ENCODE measurements at regions not wholly inside any gene's neighbourhood (a gene's known extent, or its start where the extent isn't known, plus 50 kb on each side); places are given as distances from the start of the nearest gene placed in this dataset.

- H3K4me1 Mint-ChIP-seq = no peaks in the 10 kb centered on the region
- no peak overlapping the region for H3K27ac Mint-ChIP-seq (ENCODE audit: unreplicated experiment)
- H3K27me3 Mint-ChIP-seq (ENCODE audit: low read depth) = no peaks in the 10 kb centered on the region
- no peak for DNase-seq (ENCODE audit: low read depth, low spot score)
- no peak overlapping the region for H3K4me3 Mint-ChIP-seq
- H3K9me3 Mint-ChIP-seq = peaks cover 3% of the 10 kb centered on the region
- no peaks in the 10 kb centered on the region for H3K36me3 Mint-ChIP-seq (ENCODE audit: low read depth)
- TF ChIP-seq CTCF (conservative IDR thresholded peaks at IDR 0.05) = no peak
Observed at GRCh38 chr7:41544241-41544640, 158.6 kb downstream of the INHBA start.

DNA sequence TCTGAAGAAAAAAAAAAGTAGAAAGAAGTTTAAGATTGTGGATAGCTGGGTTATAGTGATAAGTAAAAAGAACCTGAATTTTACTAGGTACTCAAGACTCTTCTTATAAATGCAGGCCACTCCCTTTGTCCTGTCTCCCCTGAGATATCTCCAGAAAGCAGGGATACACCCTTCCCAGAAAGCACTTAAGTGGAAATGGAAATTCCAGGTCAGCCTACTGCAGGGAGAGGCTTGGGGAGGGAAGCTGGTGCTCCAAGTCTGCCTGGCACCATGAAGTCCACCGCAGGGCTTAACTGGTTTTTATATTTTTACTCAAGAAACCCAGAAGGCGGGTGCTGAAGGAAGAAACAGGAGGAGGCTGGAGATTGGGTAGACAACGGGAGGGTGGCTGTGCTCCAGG, 162.3 kb downstream of the INHBA start:
- Mint-ChIP-seq H3K36me3 (ENCODE audit: low read depth) (no peaks in the 10 kb centered on the region), H3K4me3 (no peak overlapping the region), H3K4me1 (no peaks in the 10 kb centered on the region), H3K27ac (ENCODE audit: unreplicated experiment) (no peak overlapping the region), H3K9me3 (peaks cover 3% of the 10 kb centered on the region), H3K27me3 (ENCODE audit: low read depth) (no peaks in the 10 kb centered on the region)
- DNase-seq (ENCODE audit: low read depth, low spot score) = no peak
- TF ChIP-seq CTCF (conservative IDR thresholded peaks at IDR 0.05) = no peak

DNA sequence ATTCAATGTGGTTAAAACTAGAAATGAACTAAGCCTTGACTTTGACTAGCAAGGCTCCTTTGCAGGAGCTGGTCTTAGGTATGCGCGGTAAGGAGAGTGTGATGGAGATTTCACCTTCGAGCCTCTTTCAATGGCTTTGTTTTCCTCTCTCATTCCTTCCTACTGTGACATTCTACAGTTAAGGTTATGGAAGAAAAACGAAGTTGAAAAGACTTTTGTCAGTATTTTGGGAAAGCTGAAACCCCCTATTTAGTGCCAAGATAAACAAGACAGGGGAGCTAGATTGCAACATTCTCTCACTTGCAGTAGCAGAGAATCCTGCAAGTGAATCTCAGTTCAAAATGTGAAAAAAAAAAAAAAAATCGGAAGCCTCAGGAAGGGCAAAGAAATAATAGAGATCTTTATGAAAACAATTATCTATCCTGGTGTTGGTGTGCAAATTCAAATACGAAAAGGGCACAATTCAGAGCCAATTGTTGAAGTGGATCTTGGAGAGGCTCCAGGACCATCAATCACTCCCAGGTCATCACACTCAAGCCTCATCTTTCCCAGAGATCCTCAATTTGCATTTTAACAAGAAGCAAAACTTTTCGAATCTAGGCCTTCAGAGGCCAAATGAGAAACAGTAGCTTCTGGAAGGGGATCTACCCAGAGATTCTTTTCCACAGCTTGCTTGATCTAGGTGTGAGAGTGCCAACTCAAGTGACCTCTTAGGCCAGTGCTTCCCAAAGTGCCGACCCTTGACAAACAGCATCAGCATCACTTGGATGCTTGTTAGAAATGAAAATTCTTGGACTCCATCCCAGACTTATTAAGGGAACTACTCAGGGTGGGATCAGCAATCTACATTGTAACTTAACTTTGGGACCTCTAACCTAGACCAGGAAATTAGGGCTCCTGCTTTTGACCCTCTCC, 163.8 kb downstream of the INHBA start:
- Mint-ChIP-seq H3K4me1 (no peaks in the 10 kb centered on the region), H3K4me3 (no peak overlapping the region), H3K36me3 (ENCODE audit: low read depth) (no peaks in the 10 kb centered on the region), H3K9me3 (peaks cover 3% of the 10 kb centered on the region), H3K27ac (ENCODE audit: unreplicated experiment) (no peak overlapping the region), H3K27me3 (ENCODE audit: low read depth) (no peaks in the 10 kb centered on the region)
- no peak for DNase-seq (ENCODE audit: low read depth, low spot score)
- no peak for TF ChIP-seq CTCF (conservative IDR thresholded peaks at IDR 0.05)

DNA sequence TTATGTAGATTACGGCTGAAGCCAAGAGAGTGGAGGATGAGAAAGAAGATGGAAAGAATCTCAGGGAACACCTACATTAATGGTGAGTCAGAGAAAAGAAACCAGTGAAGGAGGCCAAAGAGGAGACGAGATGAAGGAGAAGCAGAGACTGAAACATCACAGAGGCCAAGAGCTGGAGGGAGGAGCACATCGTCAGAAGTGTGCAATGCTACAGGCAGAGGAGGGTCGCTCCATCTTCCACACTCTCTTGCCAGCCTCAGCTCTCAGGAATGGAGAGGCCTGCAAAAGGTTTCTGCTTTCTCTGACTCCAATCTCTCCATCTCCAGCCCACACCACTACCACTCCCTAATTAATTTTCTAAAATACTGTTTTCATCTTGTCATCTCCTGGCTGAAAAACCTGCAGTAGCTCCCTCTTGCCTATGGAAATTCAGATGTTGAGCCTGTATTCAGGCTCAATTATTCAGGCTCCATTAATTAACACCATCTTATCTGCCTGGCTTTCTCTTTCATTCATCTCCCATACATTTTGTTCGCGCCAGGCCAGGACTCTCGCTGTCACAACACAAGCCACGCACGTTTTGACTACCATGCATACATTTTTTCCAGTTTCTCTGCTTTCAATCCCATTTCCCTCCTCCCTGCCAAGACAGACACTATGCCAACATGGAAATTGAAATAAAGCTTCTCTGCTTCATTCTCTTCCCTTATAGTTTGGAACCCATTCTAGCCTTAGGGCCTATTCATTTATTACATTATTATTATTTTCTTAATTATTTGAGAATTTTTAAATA, 165.8 kb downstream of the INHBA start:
- peaks cover 5% of the 10 kb centered on the region for H3K9me3 Mint-ChIP-seq
- H3K4me1 Mint-ChIP-seq = no peaks in the 10 kb centered on the region
- no peak overlapping the region for H3K27ac Mint-ChIP-seq (ENCODE audit: unreplicated experiment)
- TF ChIP-seq CTCF (conservative IDR thresholded peaks at IDR 0.05) = no peak
- no peak overlapping the region for H3K4me3 Mint-ChIP-seq
- peaks cover 4% of the 10 kb centered on the region for H3K27me3 Mint-ChIP-seq (ENCODE audit: low read depth)
- DNase-seq (ENCODE audit: low read depth, low spot score) = no peak
- no peaks in the 10 kb centered on the region for H3K36me3 Mint-ChIP-seq (ENCODE audit: low read depth)

GRCh38 chr7:41536122-41536872, 166.6 kb downstream of the INHBA start:
- Mint-ChIP-seq H3K27ac (ENCODE audit: unreplicated experiment) (no peak overlapping the region), H3K4me1 (no peaks in the 10 kb centered on the region), H3K9me3 (peaks cover 5% of the 10 kb centered on the region), H3K36me3 (ENCODE audit: low read depth) (no peaks in the 10 kb centered on the region), H3K4me3 (no peak overlapping the region), H3K27me3 (ENCODE audit: low read depth) (peaks cover 4% of the 10 kb centered on the region)
- no peak for DNase-seq (ENCODE audit: low read depth, low spot score)
- no peak for TF ChIP-seq CTCF (conservative IDR thresholded peaks at IDR 0.05)

All from neural crest cell (in vitro differentiated cells).